HepG2 (cell line): ENCODE measurements at regions not wholly inside any gene's neighbourhood (a gene's known extent, or its start where the extent isn't known, plus 50 kb on each side); places are given as distances from the start of the nearest gene placed in this dataset.

ENCODE experiments used
- ATAC-seq: fragments of 200-7000 bp; cut with Tn5 transposase; 3 replicates; pipeline ENCODE4 v1.9.1; 2020; ENCODE audit warnings: mild to moderate bottlenecking, moderate library complexity
- BruUV-seq: library from RNA; stranded (reverse); fragments of 400-500 nt; replicated peaks from 2 replicates; lab custom pipeline; 2021; lab: Mats Ljungman, UMichigan
- CTCF ChIA-PET: fragments of 300-600 bp; formaldehyde crosslinking; extraction: SDS; loops from one replicate; lab custom pipeline; 2021; ENCODE audit warnings: low total read pairs, inconsistent platforms, low intra/inter-chr PET ratio; lab: Yijun Ruan, JAX
- POLR2A ChIA-PET: fragments of 350-600 bp; sonication (Branson Sonifier 250); formaldehyde crosslinking; loops from one replicate; lab custom pipeline; 2020; ENCODE audit warnings: antibody characterized with exemption, inconsistent platforms; lab: Yijun Ruan, JAX
- DNase-seq: peaks from one replicate; pipeline ENCODE4 v3.0.0-alpha.2; 2015; ENCODE audit warnings: low spot score
- FAIRE-seq: peaks from 3 replicates; lab custom pipeline; 2011; peaks lifted over from hg19 to GRCh38; lab: Jason Lieb, UNC
- H2AFZ ChIP-seq: one replicate; pipeline ENCODE4 v1.6.1; 2011; ENCODE audit warnings: low read length, inconsistent platforms
- H3K27ac ChIP-seq: fragments of 300-600 bp; 3 replicates; pipeline ENCODE4 v1.8.0; 2011; ENCODE audit warnings: mixed run types, mild to moderate bottlenecking, mixed read lengths, low read length, inconsistent platforms; ENCODE audit not compliant: insufficient read depth; ENCODE audit errors: extremely low read length
- H3K27me3 ChIP-seq, 2 experiments: fragments of 200-600 bp in 1 of 2; 2 replicates in 1 of 2; 3 replicates in 1 of 2; pipeline versions ENCODE4 v1.6.0 to v1.8.0; 2011; ENCODE audit warnings: low read length in 2 of 2, mild to moderate bottlenecking in 2 of 2, moderate library complexity in 2 of 2, inconsistent platforms in 1 of 2; ENCODE audit not compliant: insufficient read depth in 2 of 2, control insufficient read depth in 1 of 2
- H3K36me3 ChIP-seq, 2 experiments: fragments of 200-600 bp in 1 of 2; replicated peaks in 1 of 2; 2 replicates in 1 of 2; 3 replicates in 1 of 2; pipeline versions ENCODE4 v1.5.1 to v1.8.0; 2011; ENCODE audit warnings: low read length in 2 of 2, inconsistent platforms in 1 of 2; ENCODE audit not compliant: insufficient read depth in 2 of 2, control insufficient read depth in 1 of 2
- H3K4me1 ChIP-seq: 2 replicates; pipeline ENCODE4 v1.5.1; 2012; ENCODE audit warnings: low read length, inconsistent platforms; ENCODE audit not compliant: insufficient read depth
- H3K4me2 ChIP-seq: 2 replicates; pipeline ENCODE4 v1.6.0; 2011; ENCODE audit warnings: low read depth, low read length, inconsistent platforms
- H3K4me3 ChIP-seq, 3 experiments: fragments of 200-600 bp in 1 of 3; sonication (generic), shearing (Covaris generic) in 1 of 3; replicated peaks in 1 of 3; 2 replicates each; pipeline ENCODE4 v1.5.1; 2011 to 2016; ENCODE audit warnings: low read length in 3 of 3, inconsistent platforms in 2 of 3, low read depth in 2 of 3, mild to moderate bottlenecking in 2 of 3, control low read depth in 1 of 3, mixed read lengths in 1 of 3; ENCODE audit not compliant: insufficient read depth in 1 of 3
- H3K79me2 ChIP-seq: one replicate; pipeline ENCODE4 v1.6.1; 2011; ENCODE audit warnings: low read length, inconsistent platforms; ENCODE audit not compliant: insufficient read depth
- H3K9ac ChIP-seq: 2 replicates; pipeline ENCODE4 v1.6.0; 2011; ENCODE audit warnings: mild to moderate bottlenecking, low read depth, low read length, inconsistent platforms; ENCODE audit not compliant: insufficient read depth
- H3K9me3 ChIP-seq: 2 replicates; pipeline ENCODE4 v1.5.1; 2012; ENCODE audit warnings: mild to moderate bottlenecking, low read length
- H4K20me1 ChIP-seq: 2 replicates; pipeline ENCODE4 v1.6.0; 2011; ENCODE audit warnings: inconsistent platforms, mild to moderate bottlenecking, low read length, moderate library complexity; ENCODE audit not compliant: insufficient read depth
- BCLAF1 ChIP-seq: fragments of 450-650 bp; IDR thresholded peaks from 2 replicates; pipeline ENCODE4 v1.6.1; 2017; ENCODE audit warnings: mild to moderate bottlenecking
- CREB1 ChIP-seq, 2 experiments: fragments of 450-650 bp in 1 of 2; IDR thresholded peaks; 2 replicates each; pipeline ENCODE4 v1.6.1; 2016 to 2017; ENCODE audit warnings: control low read depth in 1 of 2, mild to moderate bottlenecking in 1 of 2, missing compliant biosample characterization in 1 of 2, missing genetic modification characterization in 1 of 2
- ERF ChIP-seq: IDR thresholded peaks from 2 replicates; pipeline ENCODE4 v1.6.1; 2018; ENCODE audit warnings: missing biosample characterization, missing genetic modification reagents
- FOXM1 ChIP-seq: sonication (generic); formaldehyde crosslinking; IDR thresholded peaks from 2 replicates; pipeline ENCODE4 v1.5.0; 2020; ENCODE audit warnings: missing genetic modification reagents
- IRF9 ChIP-seq: sonication (generic); formaldehyde crosslinking; IDR thresholded peaks from 2 replicates; pipeline ENCODE4 v1.8.0; 2022; ENCODE audit warnings: missing genetic modification reagents, mild to moderate bottlenecking, borderline replicate concordance
- KLF15 ChIP-seq: sonication (generic); formaldehyde crosslinking; IDR thresholded peaks from 2 replicates; pipeline ENCODE4 v1.8.1; 2023; ENCODE audit warnings: borderline replicate concordance, mild to moderate bottlenecking, inconsistent platforms, missing genetic modification reagents, mixed read lengths
- MXI1 ChIP-seq: IDR thresholded peaks from 3 replicates; pipeline ENCODE4 v1.6.1; 2012; ENCODE audit warnings: low read depth, low read length, inconsistent platforms, borderline replicate concordance
- MZF1 ChIP-seq: sonication (generic); formaldehyde crosslinking; IDR thresholded peaks from 2 replicates; pipeline ENCODE4 v1.8.1; 2023; ENCODE audit warnings: mild to moderate bottlenecking, missing genetic modification reagents, borderline replicate concordance
- NR2F1 ChIP-seq, 2 experiments: fragments of 450-650 bp in 1 of 2; formaldehyde crosslinking in 1 of 2; IDR thresholded peaks; 2 replicates each; pipeline versions ENCODE4 v1.5.0 to v1.6.1; 2016 to 2020; ENCODE audit warnings: mild to moderate bottlenecking in 1 of 2, missing compliant biosample characterization in 1 of 2, missing genetic modification reagents in 1 of 2, moderate library complexity in 1 of 2
- PTBP1 ChIP-seq: fragments of 200-400 bp; formaldehyde crosslinking; IDR thresholded peaks from 2 replicates; pipeline ENCODE4 v1.6.1; 2018; ENCODE audit warnings: low read length, low read depth; ENCODE audit not compliant: poor library complexity, severe bottlenecking
- SIX1 ChIP-seq: sonication (generic); formaldehyde crosslinking; IDR thresholded peaks from 2 replicates; pipeline ENCODE4 v1.4.0; 2020; ENCODE audit warnings: missing genetic modification reagents, borderline replicate concordance
- TIGD3 ChIP-seq: sonication (generic); formaldehyde crosslinking; IDR thresholded peaks from 2 replicates; pipeline ENCODE4 v1.5.1; 2020; ENCODE audit warnings: mild to moderate bottlenecking, missing genetic modification reagents, borderline replicate concordance
- ZFP82 ChIP-seq: sonication (generic); formaldehyde crosslinking; IDR thresholded peaks from 2 replicates; pipeline ENCODE4 v1.5.1; 2020; ENCODE audit warnings: mild to moderate bottlenecking, missing genetic modification reagents, borderline replicate concordance
- ZNF335 ChIP-seq: sonication (generic); formaldehyde crosslinking; IDR thresholded peaks from 2 replicates; pipeline ENCODE4 v1.4.0; 2020; ENCODE audit warnings: missing genetic modification reagents
- ZNF780A ChIP-seq: sonication (generic); formaldehyde crosslinking; IDR thresholded peaks from 2 replicates; pipeline ENCODE4 v1.8.0; 2022; ENCODE audit warnings: mild to moderate bottlenecking, missing genetic modification reagents, moderate library complexity
- ZNF841 ChIP-seq: sonication (generic); formaldehyde crosslinking; IDR thresholded peaks from 2 replicates; pipeline ENCODE4 v1.8.1; 2023; ENCODE audit warnings: missing genetic modification reagents, borderline replicate concordance
- WGBS: methylation state at CpG from one replicate; pipeline ENCODE4 v1.1.6; 2017; ENCODE audit warnings: low lambda C conversion rate; 5-methylcytosine and 5-hydroxymethylcytosine counted together
- in situ Hi-C: cut with HindIII; loops from 2 replicates; pipeline ENCODE4 v1.10.0; 2017; ENCODE audit warnings: low pct_unique_long_range_greater_than_20kb; ENCODE audit not compliant: extremely low pct_ligation_motif_present
- intact Hi-C: fragments of 100-400 bp; cut with micrococcal nuclease; formaldehyde crosslinking; loops from one replicate; pipeline ENCODE4 v1.10.0; 2022; ENCODE audit not compliant: unreplicated experiment

GRCh38 chr10:109403551-109403950 is 519.8 kb downstream of the XPNPEP1 start (continued):
- TF ChIP-seq BCLAF1: no peak
- no peak for TF ChIP-seq KLF15 (CRISPR knock-in tag)
- no peak for TF ChIP-seq IRF9 (CRISPR knock-in tag)
- no peak for TF ChIP-seq ZFP82 (CRISPR knock-in tag)
- TF ChIP-seq FOXM1 (CRISPR knock-in tag): no peak
- no peak for TF ChIP-seq CREB1 (IDR thresholded peaks at IDR 0.05)
- TF ChIP-seq CREB1 (CRISPR knock-in tag; IDR thresholded peaks at IDR 0.05): no peak
- TF ChIP-seq, all 625 proteins: peak for 0

GRCh38 chr10:109393425-109393824 is 529.9 kb downstream of the XPNPEP1 start:
- Histone ChIP-seq H3K27me3 (no peaks in the 10 kb centered on the region), H2AFZ (no peak overlapping the region), H3K4me2 (no peak overlapping the region), H3K4me1 (no peaks in the 10 kb centered on the region), H3K79me2 (no peaks in the 10 kb centered on the region), H3K9ac (no peak overlapping the region), H3K9me3 (no peaks in the 10 kb centered on the region), H3K36me3 (no peaks in the 10 kb centered on the region), H3K27ac (no peak overlapping the region), H3K4me3 (no peak overlapping the region), H4K20me1 (no peaks in the 10 kb centered on the region)
- 17% methylated on average over 3 of the region's 3 CpGs for WGBS
- no peak for FAIRE-seq
- no TSS peak for BruUV-seq
- CTCF ChIA-PET: no interaction called here
- intact Hi-C loops: no loop called here
- POLR2A ChIA-PET: no interaction called here
- in situ Hi-C loops: no loop called here
- no peak for ATAC-seq
- TF ChIP-seq ZNF335 (CRISPR knock-in tag) (no peak), ERF (CRISPR knock-in tag) (no peak), MXI1 (no peak), NR2F1 (CRISPR knock-in tag; IDR thresholded peaks at IDR 0.05) (no peak), MZF1 (CRISPR knock-in tag) (no peak), PTBP1 (no peak), SIX1 (CRISPR knock-in tag) (no peak), ZNF841 (CRISPR knock-in tag) (no peak), ZNF780A (CRISPR knock-in tag) (no peak), TIGD3 (CRISPR knock-in tag) (no peak)
- TF ChIP-seq, all 625 proteins: peak for 0
- no peak for DNase-seq
